H1 (cell line): ENCODE measurements at regions not wholly inside any gene's neighbourhood (a gene's known extent, or its start where the extent isn't known, plus 50 kb on each side); places are given as distances from the start of the nearest gene placed in this dataset.
A peak's percentile ranks its signal among the peaks of the same experiment; 100 is the strongest.

Experiments used
- CTCF ChIA-PET: fragments of 300-600 bp; sonication (Branson Sonifier 250); formaldehyde crosslinking; loops from one replicate; lab custom pipeline; 2021; ENCODE audit not compliant: partially characterized antibody; lab: Charles Lee
- POLR2A ChIA-PET: fragments of 300-600 bp; sonication (Branson Sonifier 250); formaldehyde crosslinking; loops from one replicate; lab custom pipeline; 2021; ENCODE audit warnings: inconsistent platforms; ENCODE audit not compliant: partially characterized antibody; lab: Charles Lee
- DNase-seq, 2 experiments: peaks; one replicate each; pipeline versions ENCODE4 v3.0.0 to v3.0.0-alpha.2; 2010 to 2022; ENCODE audit warnings: low spot score in 2 of 2, low read depth in 1 of 2, mixed read lengths in 1 of 2
- FAIRE-seq: peaks from 2 replicates; lab custom pipeline; 2011; peaks lifted over from hg19 to GRCh38; lab: Jason Lieb, UNC
- H2AFZ ChIP-seq: 2 replicates; pipeline ENCODE4 v1.8.1; 2012; ENCODE audit warnings: low read length, inconsistent platforms
- H2AK5ac ChIP-seq: 2 replicates; pipeline ENCODE4 v1.6.1; 2013; ENCODE audit warnings: low read depth, low read length
- H2BK120ac ChIP-seq: replicated peaks from 2 replicates; pipeline ENCODE3; 2013; ENCODE audit warnings: low read depth, low read length, inconsistent platforms
- H2BK12ac ChIP-seq: 2 replicates; pipeline ENCODE4 v1.6.1; 2013; ENCODE audit warnings: low read depth, low read length
- H2BK15ac ChIP-seq: 2 replicates; pipeline ENCODE4 v1.6.1; 2013; ENCODE audit warnings: low read length
- H2BK20ac ChIP-seq: 2 replicates; pipeline ENCODE4 v1.6.1; 2013; ENCODE audit warnings: low read length
- H2BK5ac ChIP-seq: 2 replicates; pipeline ENCODE4 v1.6.1; 2013; ENCODE audit warnings: low read depth, low read length
- H3K14ac ChIP-seq: 2 replicates; pipeline ENCODE4 v1.6.1; 2013; ENCODE audit warnings: inconsistent platforms; ENCODE audit not compliant: insufficient read length
- H3K18ac ChIP-seq: 2 replicates; pipeline ENCODE4 v1.6.1; 2013; ENCODE audit warnings: low read length; ENCODE audit errors: extremely low read depth
- H3K23ac ChIP-seq: 2 replicates; pipeline ENCODE4 v1.6.1; 2013; ENCODE audit warnings: inconsistent platforms; ENCODE audit not compliant: insufficient read length
- H3K23me2 ChIP-seq: 2 replicates; pipeline ENCODE4 v1.6.1; 2013; ENCODE audit warnings: low read depth, low read length
- H3K27ac ChIP-seq: 2 replicates; pipeline ENCODE4 v1.6.1; 2011; ENCODE audit warnings: low read depth, low read length, inconsistent platforms
- H3K27me3 ChIP-seq, 4 experiments: replicated peaks in 1 of 4; 1 replicate in 1 of 4; 2 replicates in 3 of 4; pipeline versions ENCODE4 v1.6.1 to v1.8.1; 2011 to 2013; ENCODE audit warnings: low read length in 3 of 4, mild to moderate bottlenecking in 3 of 4, inconsistent platforms in 2 of 4, mixed read lengths in 2 of 4, moderate library complexity in 1 of 4; ENCODE audit not compliant: control insufficient read depth in 3 of 4, insufficient read depth in 3 of 4; ENCODE audit errors: extremely low read depth in 1 of 4
- H3K36me3 ChIP-seq, 4 experiments: 2 replicates each; pipeline versions ENCODE4 v1.6.1 to v1.8.1; 2011 to 2013; ENCODE audit warnings: mild to moderate bottlenecking in 4 of 4, low read length in 3 of 4, moderate library complexity in 2 of 4, control low read depth in 1 of 4, inconsistent platforms in 1 of 4; ENCODE audit not compliant: insufficient read depth in 4 of 4, control insufficient read depth in 2 of 4
- H3K4ac ChIP-seq: replicated peaks from 2 replicates; pipeline ENCODE3; 2013; ENCODE audit warnings: low read length, low read depth, mixed read lengths, inconsistent platforms; ENCODE audit not compliant: insufficient read length
- H3K4me1 ChIP-seq, 4 experiments: replicated peaks in 1 of 4; 1 replicate in 1 of 4; 2 replicates in 3 of 4; pipeline versions ENCODE4 v1.6.1 to v1.8.1; 2011 to 2013; ENCODE audit warnings: low read length in 3 of 4, inconsistent platforms in 2 of 4, mixed read lengths in 1 of 4; ENCODE audit not compliant: insufficient read depth in 4 of 4, control insufficient read depth in 3 of 4
- H3K4me2 ChIP-seq, 2 experiments: 2 replicates each; pipeline versions ENCODE4 v1.6.1 to v1.8.1; 2011 to 2013; ENCODE audit warnings: low read depth in 2 of 2, low read length in 2 of 2, control low read depth in 1 of 2, inconsistent platforms in 1 of 2, mild to moderate bottlenecking in 1 of 2; ENCODE audit not compliant: insufficient read depth in 1 of 2
- H3K4me3 ChIP-seq, 4 experiments: fragments of 200-600, 300-600 bp in 1 of 4; sonication (generic), shearing (Covaris generic), sonication (Bioruptor Twin) in 1 of 4; 2 replicates each; pipeline versions ENCODE4 v1.5.1 to v1.8.1; 2011 to 2016; ENCODE audit warnings: low read length in 4 of 4, low read depth in 3 of 4, control low read depth in 2 of 4, inconsistent platforms in 2 of 4, mild to moderate bottlenecking in 2 of 4, mixed read lengths in 1 of 4, moderate library complexity in 1 of 4; ENCODE audit not compliant: insufficient read depth in 2 of 4; ENCODE audit errors: extremely low read depth in 1 of 4
- H3K56ac ChIP-seq: replicated peaks from 2 replicates; pipeline ENCODE3; 2013; ENCODE audit warnings: low read depth, mild to moderate bottlenecking, mixed read lengths, low read length, inconsistent platforms; ENCODE audit not compliant: insufficient read length
- H3K79me1 ChIP-seq: 2 replicates; pipeline ENCODE4 v1.6.1; 2013; ENCODE audit warnings: low read depth, low read length, control low read depth
- H3K79me2 ChIP-seq, 2 experiments: 2 replicates each; pipeline versions ENCODE4 v1.6.1 to v1.8.1; 2012 to 2013; ENCODE audit warnings: low read length in 2 of 2, mild to moderate bottlenecking in 2 of 2, inconsistent platforms in 1 of 2; ENCODE audit not compliant: insufficient read depth in 2 of 2, control insufficient read depth in 1 of 2
- H3K9ac ChIP-seq, 4 experiments: replicated peaks in 1 of 4; 1 replicate in 1 of 4; 2 replicates in 3 of 4; pipeline versions ENCODE4 v1.6.1 to v1.8.1; 2011 to 2013; ENCODE audit warnings: low read depth in 3 of 4, low read length in 3 of 4, control low read depth in 2 of 4, mild to moderate bottlenecking in 2 of 4, moderate library complexity in 2 of 4, inconsistent platforms in 1 of 4; ENCODE audit errors: extremely low read depth in 1 of 4
- H3K9me3 ChIP-seq, 2 experiments: 2 replicates each; pipeline versions ENCODE4 v1.6.1 to v1.8.1; 2012 to 2013; ENCODE audit warnings: mild to moderate bottlenecking in 2 of 2, moderate library complexity in 2 of 2, control low read depth in 1 of 2, inconsistent platforms in 1 of 2, low read depth in 1 of 2, low read length in 1 of 2, mixed read lengths in 1 of 2; ENCODE audit not compliant: insufficient read depth in 2 of 2
- H4K20me1 ChIP-seq, 2 experiments: replicated peaks in 1 of 2; 2 replicates each; pipeline versions ENCODE3 to v1.8.1; 2011 to 2013; ENCODE audit warnings: inconsistent platforms in 2 of 2, low read length in 2 of 2, mild to moderate bottlenecking in 1 of 2; ENCODE audit not compliant: insufficient read depth in 2 of 2, control insufficient read depth in 1 of 2
- H4K5ac ChIP-seq: 2 replicates; pipeline ENCODE4 v1.6.1; 2013; ENCODE audit warnings: low read length, low read depth, mixed read lengths, inconsistent platforms; ENCODE audit not compliant: insufficient read length
- H4K8ac ChIP-seq: 2 replicates; pipeline ENCODE4 v1.8.0; 2013; ENCODE audit warnings: mild to moderate bottlenecking, moderate library complexity, low read length, inconsistent platforms; ENCODE audit not compliant: insufficient read depth; ENCODE audit errors: extremely low read depth
- H4K91ac ChIP-seq: replicated peaks from 2 replicates; pipeline ENCODE3; 2013; ENCODE audit warnings: low read length, mixed read lengths, inconsistent platforms; ENCODE audit not compliant: insufficient read length
- GABPA ChIP-seq: IDR thresholded peaks from 2 replicates; pipeline ENCODE4 v1.6.1; 2011; ENCODE audit warnings: mild to moderate bottlenecking, low read length, moderate library complexity, borderline replicate concordance; ENCODE audit not compliant: insufficient read depth
- RAD21 ChIP-seq, 2 experiments: IDR thresholded peaks in 1 of 2; conservative IDR thresholded peaks in 1 of 2; 2 replicates each; pipeline ENCODE4 v1.6.1; 2011; ENCODE audit warnings: low read depth in 2 of 2, low read length in 2 of 2, improper control_type of control experiment in 1 of 2, inconsistent platforms in 1 of 2, mild to moderate bottlenecking in 1 of 2, moderate library complexity in 1 of 2
- TAF7 ChIP-seq: optimal IDR thresholded peaks from 2 replicates; pipeline ENCODE3; 2011; ENCODE audit warnings: low read depth, mild to moderate bottlenecking, inconsistent platforms, low read length, moderate library complexity, borderline replicate concordance
- TBP ChIP-seq: IDR thresholded peaks from 2 replicates; pipeline ENCODE4 v1.6.1; 2011; ENCODE audit warnings: low read depth, low read length, improper control_type of control experiment
- WGBS, 2 experiments: shearing (Covaris generic) in 1 of 2; methylation state at CpG; one replicate each; pipeline versions ENCODE4 v1.1.6 to v1.1.7; 2013 to 2015; ENCODE audit warnings: low lambda C conversion rate in 2 of 2, mixed read lengths in 2 of 2, inconsistent platforms in 1 of 2, low coverage in 1 of 2, missing lambda C conversion rate in 1 of 2; ENCODE audit not compliant: insufficient replicate concordance in 2 of 2, insufficient coverage in 1 of 2, insufficient read length in 1 of 2; ENCODE audit errors: extremely low coverage in 1 of 2, missing lambda C conversion rate in 1 of 2; 5-methylcytosine and 5-hydroxymethylcytosine counted together
- TF ChIP-seq, protein P1 (sequence below), 3 experiments: IDR thresholded peaks; 1 replicate in 2 of 3; 2 replicates in 1 of 3; pipeline versions ENCODE4 v1.5.1 to v1.6.1; 2011; ENCODE audit warnings: low read length in 3 of 3, mild to moderate bottlenecking in 3 of 3, inconsistent platforms in 2 of 3, low read depth in 1 of 3, moderate library complexity in 1 of 3; ENCODE audit not compliant: insufficient read depth in 1 of 3; ENCODE audit errors: control extremely low read depth in 1 of 3

GRCh38 chr3:59308684-59309083 lies 258.9 kb upstream of the CFAP20DC start:
- H3K4me2 ChIP-seq: no peak overlapping the region
- no peaks in the 10 kb centered on the region for H3K4me1 ChIP-seq
- DNase-seq (no peak), FAIRE-seq (peak; percentile 36)
- H2BK120ac ChIP-seq: no peak overlapping the region
- no peak overlapping the region for H3K14ac ChIP-seq
- no peak overlapping the region for H3K27ac ChIP-seq
- H3K79me1 ChIP-seq: no peaks in the 10 kb centered on the region
- no peak overlapping the region for H2BK5ac ChIP-seq
- no peak overlapping the region for H4K91ac ChIP-seq
- no peak overlapping the region for H3K18ac ChIP-seq
- POLR2A ChIA-PET: no interaction called here
- no peaks in the 10 kb centered on the region for H3K9me3 ChIP-seq
- H3K36me3 ChIP-seq: no peaks in the 10 kb centered on the region
- no peak overlapping the region for H3K56ac ChIP-seq
- H2AK5ac ChIP-seq: no peak overlapping the region
- no peak overlapping the region for H2BK20ac ChIP-seq
- no peak overlapping the region for H2BK15ac ChIP-seq
- H3K23ac ChIP-seq: no peak overlapping the region
- H3K27me3 ChIP-seq: no peaks in the 10 kb centered on the region
- no peak overlapping the region for H3K4me3 ChIP-seq
- whole genome bisulfite sequencing, 2 experiments: 89% methylated on average over 4 of the region's 4 CpGs; no CpG with 5 or more reads in 1 of the 2 experiments
- H3K23me2 ChIP-seq: no peaks in the 10 kb centered on the region
- no peak overlapping the region for H2BK12ac ChIP-seq
- no peak overlapping the region for H3K4ac ChIP-seq
- TF ChIP-seq TBP (no peak), GABPA (no peak), RAD21 (IDR thresholded peaks at IDR 0.05 in 1 of 2, conservative IDR thresholded peaks at IDR 0.05 in 1 of 2; ENCODE audit: low read depth in 2 of 2, low read length in 2 of 2) (peak; percentile 33 to 57; a peak in 2 of 4 replicates), TAF7 (no peak)
- TF ChIP-seq, protein P1, sequence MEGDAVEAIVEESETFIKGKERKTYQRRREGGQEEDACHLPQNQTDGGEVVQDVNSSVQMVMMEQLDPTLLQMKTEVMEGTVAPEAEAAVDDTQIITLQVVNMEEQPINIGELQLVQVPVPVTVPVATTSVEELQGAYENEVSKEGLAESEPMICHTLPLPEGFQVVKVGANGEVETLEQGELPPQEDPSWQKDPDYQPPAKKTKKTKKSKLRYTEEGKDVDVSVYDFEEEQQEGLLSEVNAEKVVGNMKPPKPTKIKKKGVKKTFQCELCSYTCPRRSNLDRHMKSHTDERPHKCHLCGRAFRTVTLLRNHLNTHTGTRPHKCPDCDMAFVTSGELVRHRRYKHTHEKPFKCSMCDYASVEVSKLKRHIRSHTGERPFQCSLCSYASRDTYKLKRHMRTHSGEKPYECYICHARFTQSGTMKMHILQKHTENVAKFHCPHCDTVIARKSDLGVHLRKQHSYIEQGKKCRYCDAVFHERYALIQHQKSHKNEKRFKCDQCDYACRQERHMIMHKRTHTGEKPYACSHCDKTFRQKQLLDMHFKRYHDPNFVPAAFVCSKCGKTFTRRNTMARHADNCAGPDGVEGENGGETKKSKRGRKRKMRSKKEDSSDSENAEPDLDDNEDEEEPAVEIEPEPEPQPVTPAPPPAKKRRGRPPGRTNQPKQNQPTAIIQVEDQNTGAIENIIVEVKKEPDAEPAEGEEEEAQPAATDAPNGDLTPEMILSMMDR (IDR thresholded peaks at IDR 0.05; ENCODE audit: control extremely low read depth in 1 of 3, insufficient read depth in 1 of 3, low read depth in 1 of 3, low read length in 3 of 3): peak; percentile 7 to 59 (median 24); a peak in 3 of 4 replicates
- TF ChIP-seq, all 59 proteins: peak for 2
- CTCF ChIA-PET: interaction anchor here (0.6 to 2.1 kb wide), 8 partner anchors 10 to 234 kb away, joined by 3 to 8 read pairs (median 5); no protein-coding TSS in a partner anchor
- H3K9ac ChIP-seq: no peak overlapping the region
- no peak overlapping the region for H2AFZ ChIP-seq
- no peaks in the 10 kb centered on the region for H4K20me1 ChIP-seq
- no peak overlapping the region for H4K5ac ChIP-seq
- no peaks in the 10 kb centered on the region for H3K79me2 ChIP-seq
- H4K8ac ChIP-seq: no peak overlapping the region
